Astrocyte of the spinal cord (primary cell): ENCODE measurements at regions not wholly inside any gene's neighbourhood (a gene's known extent, or its start where the extent isn't known, plus 50 kb on each side); places are given as distances from the start of the nearest gene placed in this dataset.
A peak's percentile ranks its signal among the peaks of the same experiment; 100 is the strongest.

Source experiments
- DNase-seq: peaks from one replicate; pipeline ENCODE4 v3.0.0; 2011; ENCODE audit warnings: low read depth, low spot score
- H3K4me3 ChIP-seq: 2 replicates; pipeline ENCODE4 v1.5.1; 2011; ENCODE audit warnings: low read depth, mild to moderate bottlenecking, low read length, moderate library complexity
- in situ Hi-C: cut with HindIII; loops from 2 replicates; pipeline ENCODE4 v1.10.0; 2017; ENCODE audit warnings: low sequenced_read_pairs
- TF ChIP-seq, protein P1 (sequence below): IDR thresholded peaks from 2 replicates; pipeline ENCODE4 v1.5.1; 2012; ENCODE audit warnings: low read depth, mild to moderate bottlenecking, low read length, inconsistent platforms

DNA sequence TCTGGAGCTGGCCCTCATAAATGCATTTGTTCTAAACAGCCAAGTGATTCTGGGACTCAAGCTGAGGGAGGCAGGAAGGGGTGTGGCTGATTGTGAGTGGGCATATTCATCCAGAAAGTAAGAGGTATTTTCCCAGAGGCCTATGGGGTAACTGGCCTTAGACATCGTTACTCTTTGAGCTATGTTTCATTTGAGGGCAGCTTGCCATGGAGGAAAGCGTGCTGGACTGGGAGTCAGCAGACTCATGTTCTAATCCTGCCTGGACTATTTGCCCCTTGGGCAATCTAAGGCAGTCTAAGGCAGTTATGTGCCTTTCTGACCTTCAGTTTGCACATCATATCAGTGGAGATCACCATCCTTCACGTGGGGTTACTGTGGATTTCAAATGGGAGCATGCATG is 93.5 kb upstream of the SLC14A2 start:
- in situ Hi-C loops, result no loop called here
- H3K4me3 ChIP-seq, result no peak overlapping the region
- TF ChIP-seq, protein P1, sequence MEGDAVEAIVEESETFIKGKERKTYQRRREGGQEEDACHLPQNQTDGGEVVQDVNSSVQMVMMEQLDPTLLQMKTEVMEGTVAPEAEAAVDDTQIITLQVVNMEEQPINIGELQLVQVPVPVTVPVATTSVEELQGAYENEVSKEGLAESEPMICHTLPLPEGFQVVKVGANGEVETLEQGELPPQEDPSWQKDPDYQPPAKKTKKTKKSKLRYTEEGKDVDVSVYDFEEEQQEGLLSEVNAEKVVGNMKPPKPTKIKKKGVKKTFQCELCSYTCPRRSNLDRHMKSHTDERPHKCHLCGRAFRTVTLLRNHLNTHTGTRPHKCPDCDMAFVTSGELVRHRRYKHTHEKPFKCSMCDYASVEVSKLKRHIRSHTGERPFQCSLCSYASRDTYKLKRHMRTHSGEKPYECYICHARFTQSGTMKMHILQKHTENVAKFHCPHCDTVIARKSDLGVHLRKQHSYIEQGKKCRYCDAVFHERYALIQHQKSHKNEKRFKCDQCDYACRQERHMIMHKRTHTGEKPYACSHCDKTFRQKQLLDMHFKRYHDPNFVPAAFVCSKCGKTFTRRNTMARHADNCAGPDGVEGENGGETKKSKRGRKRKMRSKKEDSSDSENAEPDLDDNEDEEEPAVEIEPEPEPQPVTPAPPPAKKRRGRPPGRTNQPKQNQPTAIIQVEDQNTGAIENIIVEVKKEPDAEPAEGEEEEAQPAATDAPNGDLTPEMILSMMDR, result no peak
- peak; percentile 40 for DNase-seq

DNA sequence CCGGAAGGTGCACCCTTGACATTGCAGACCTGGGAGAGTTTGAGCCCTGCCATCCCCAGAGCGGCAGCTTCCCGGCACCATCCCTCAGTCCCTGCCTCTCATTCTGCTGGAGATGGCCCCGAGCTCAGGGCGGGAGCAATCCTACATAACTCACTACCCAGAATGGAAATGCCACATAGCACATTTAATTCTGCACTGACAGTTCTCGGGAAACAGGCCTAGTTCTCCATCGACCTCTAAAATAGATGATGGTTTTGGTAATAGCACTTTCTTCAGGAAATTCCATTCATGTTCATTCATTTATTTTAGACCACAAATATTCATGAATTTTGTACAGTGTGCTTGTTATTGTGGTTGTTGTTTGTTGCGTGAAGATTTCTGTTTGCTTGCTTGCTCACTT is 92.9 kb upstream of the SLC14A2 start:
- TF ChIP-seq, protein P1, result no peak
- DNase-seq, result peak; percentile 67
- in situ Hi-C loops, result no loop called here
- no peak overlapping the region for H3K4me3 ChIP-seq

- no peak for DNase-seq
- TF ChIP-seq, protein P1, result no peak
- no peak overlapping the region for H3K4me3 ChIP-seq
- in situ Hi-C loops, result no loop called here
Observed at GRCh38 chr18:45525301-45525700, 90.0 kb upstream of the SLC14A2 start.

- DNase-seq, result peak; percentile 54
- TF ChIP-seq, protein P1, result peak; percentile 34
- in situ Hi-C loops, result no loop called here
Observed at GRCh38 chr18:45526114-45526841, 89.0 kb upstream of the SLC14A2 start.

GRCh38 chr18:45527891-45528290 is 87.4 kb upstream of the SLC14A2 start:
- in situ Hi-C loops, result no loop called here

More at GRCh38 chr18:45526114-45526841, 89.0 kb upstream of the SLC14A2 start:
- H3K4me3 ChIP-seq, result no peak overlapping the region

DNA sequence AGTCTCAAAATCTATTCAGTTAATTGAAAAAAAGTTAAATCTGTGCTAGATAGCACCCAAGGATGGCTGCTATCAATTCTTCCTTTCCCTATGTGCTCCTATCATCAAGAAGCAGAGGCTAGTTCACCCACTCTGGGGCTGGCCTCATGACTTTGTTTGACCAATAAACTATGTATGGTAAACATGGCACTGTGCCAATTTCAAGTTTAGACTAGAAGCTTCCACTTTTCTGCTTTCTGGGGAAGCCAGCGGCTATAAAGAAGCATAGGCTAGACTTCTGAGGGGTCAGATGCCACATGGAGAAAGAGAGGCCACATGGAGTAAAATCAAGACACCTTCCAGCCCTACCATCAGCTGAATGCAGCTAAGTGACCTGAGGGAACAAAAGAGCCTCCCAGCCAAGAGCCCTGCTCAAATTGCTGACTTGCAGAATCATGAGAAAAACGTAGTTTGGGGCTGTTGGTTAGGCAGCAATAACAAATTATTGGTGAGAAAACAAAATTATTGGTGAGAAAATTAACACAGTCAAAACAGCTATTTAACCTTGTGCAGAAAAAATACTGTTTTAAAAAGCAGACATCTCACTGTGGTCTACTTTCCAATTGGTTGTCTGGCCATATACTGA is 86.5 kb upstream of the SLC14A2 start:
- DNase-seq, result no peak
- H3K4me3 ChIP-seq, result no peak overlapping the region
- in situ Hi-C loops, result no loop called here
- TF ChIP-seq, protein P1, result no peak

More at GRCh38 chr18:45527891-45528290, 87.4 kb upstream of the SLC14A2 start:
- TF ChIP-seq, protein P1, result no peak
- H3K4me3 ChIP-seq, result no peak overlapping the region
- DNase-seq, result no peak
